SU-DHL-6 (cell line): ENCODE measurements at regions not wholly inside any gene's neighbourhood (a gene's known extent, or its start where the extent isn't known, plus 50 kb on each side); places are given as distances from the start of the nearest gene placed in this dataset.

ENCODE experiments used
- H2AFZ ChIP-seq: fragments of 200-600 bp; sonication (generic); 2 replicates; pipeline ENCODE4 v1.6.1; 2014; ENCODE audit warnings: low read depth, mild to moderate bottlenecking, moderate library complexity, mixed read lengths, antibody characterized with exemption, low read length; ENCODE audit not compliant: severe bottlenecking
- H3F3A ChIP-seq: fragments of 200-600 bp; shearing (Covaris generic); 2 replicates; pipeline ENCODE4 v1.6.0; 2016; ENCODE audit warnings: antibody characterized with exemption, mild to moderate bottlenecking; ENCODE audit not compliant: insufficient read depth
- H3K27ac ChIP-seq: fragments of 200-600 bp; sonication (generic); 2 replicates; pipeline ENCODE4 v1.5.1; 2016; ENCODE audit warnings: low read depth, mild to moderate bottlenecking, low read length, moderate library complexity, mixed read lengths
- H3K27me3 ChIP-seq: fragments of 200-600 bp; sonication (generic), shearing (Covaris generic); 2 replicates; pipeline ENCODE4 v1.6.0; 2014; ENCODE audit warnings: mild to moderate bottlenecking, low read length
- H3K36me3 ChIP-seq: fragments of 200-600 bp; sonication (generic); 2 replicates; pipeline ENCODE4 v1.6.1; 2014; ENCODE audit warnings: mild to moderate bottlenecking, low read length, mixed read lengths
- H3K4me2 ChIP-seq: fragments of 300-600, 200-600 bp; shearing (Covaris generic), sonication (generic); 2 replicates; pipeline ENCODE4 v1.6.0; 2014; ENCODE audit warnings: low read length, low read depth, mild to moderate bottlenecking; ENCODE audit not compliant: poor library complexity, severe bottlenecking
- H3K4me3 ChIP-seq: fragments of 200-600 bp; sonication (generic); 2 replicates; pipeline ENCODE4 v1.5.1; 2014; ENCODE audit warnings: antibody characterized with exemption, low read length, mild to moderate bottlenecking, mixed read lengths; ENCODE audit not compliant: insufficient read depth, poor library complexity, severe bottlenecking
- H3K79me2 ChIP-seq: fragments of 200-600 bp; sonication (generic); 2 replicates; pipeline ENCODE4 v1.6.1; 2014; ENCODE audit warnings: mild to moderate bottlenecking, low read length, moderate library complexity; ENCODE audit not compliant: insufficient read depth
- H3K9ac ChIP-seq: fragments of 200-600 bp; sonication (generic); 2 replicates; pipeline ENCODE4 v1.7.0; 2014; ENCODE audit warnings: mild to moderate bottlenecking, low read length
- H3K9me2 ChIP-seq: fragments of 200-600 bp; sonication (generic); replicated peaks from 2 replicates; pipeline ENCODE4 v1.6.1; 2014; ENCODE audit warnings: low read length; ENCODE audit not compliant: insufficient read depth
- H3K9me3 ChIP-seq: fragments of 200-600 bp; sonication (generic); 2 replicates; pipeline ENCODE4 v1.6.1; 2014; ENCODE audit warnings: low read length, mixed read lengths; ENCODE audit not compliant: insufficient read depth
- H4K20me1 ChIP-seq: fragments of 200-600 bp; sonication (generic); 2 replicates; pipeline ENCODE4 v1.6.1; 2014; ENCODE audit warnings: low read depth, mild to moderate bottlenecking, antibody characterized with exemption, low read length, moderate library complexity, mixed read lengths
- EZH2phosphoT487 ChIP-seq: fragments of 200-600 bp; sonication (generic), shearing (Covaris generic); conservative IDR thresholded peaks from 2 replicates; pipeline ENCODE4 v1.6.1; 2018; ENCODE audit warnings: mild to moderate bottlenecking, antibody characterized with exemption, low read length, moderate library complexity, mixed read lengths
- TF ChIP-seq, protein P1 (sequence below): fragments of 200-600 bp; sonication (generic); IDR thresholded peaks from one replicate; pipeline ENCODE4 v1.5.1; 2017; ENCODE audit warnings: antibody characterized with exemption, mild to moderate bottlenecking, low read length, moderate library complexity; ENCODE audit not compliant: insufficient read depth, poor library complexity, severe bottlenecking

DNA sequence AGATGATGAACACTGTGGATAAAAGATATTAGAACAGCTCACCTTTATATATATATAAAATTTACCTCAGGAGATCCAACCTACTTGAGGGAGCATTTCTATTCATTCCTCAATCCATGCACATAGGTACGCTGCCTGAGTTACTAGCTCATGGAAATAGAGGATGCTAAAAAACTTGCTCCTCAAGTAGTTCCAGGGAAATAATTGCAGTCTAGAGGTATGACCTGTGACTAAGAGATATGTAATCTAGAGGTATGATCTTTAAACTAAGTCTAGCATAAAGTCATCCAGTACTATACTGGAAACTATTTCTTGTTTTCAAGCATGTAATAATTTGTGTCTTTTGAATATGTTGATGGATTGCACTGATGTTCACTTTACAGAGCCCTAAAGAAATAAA is 471.2 kb downstream of the TAF11L14 start:
- Histone ChIP-seq H3K4me2 (no peak overlapping the region), H3K27ac (no peak overlapping the region), H3K27me3 (no peaks in the 10 kb centered on the region), H3K79me2 (no peaks in the 10 kb centered on the region), H3K9me3 (no peaks in the 10 kb centered on the region), H2AFZ (no peak overlapping the region), H4K20me1 (no peaks in the 10 kb centered on the region), H3K9me2 (no peaks in the 10 kb centered on the region), H3K9ac (no peak overlapping the region), H3K36me3 (no peaks in the 10 kb centered on the region), H3F3A (no peaks in the 10 kb centered on the region), H3K4me3 (no peak overlapping the region)
- no peak for TF ChIP-seq EZH2phosphoT487
- TF ChIP-seq, protein P1, sequence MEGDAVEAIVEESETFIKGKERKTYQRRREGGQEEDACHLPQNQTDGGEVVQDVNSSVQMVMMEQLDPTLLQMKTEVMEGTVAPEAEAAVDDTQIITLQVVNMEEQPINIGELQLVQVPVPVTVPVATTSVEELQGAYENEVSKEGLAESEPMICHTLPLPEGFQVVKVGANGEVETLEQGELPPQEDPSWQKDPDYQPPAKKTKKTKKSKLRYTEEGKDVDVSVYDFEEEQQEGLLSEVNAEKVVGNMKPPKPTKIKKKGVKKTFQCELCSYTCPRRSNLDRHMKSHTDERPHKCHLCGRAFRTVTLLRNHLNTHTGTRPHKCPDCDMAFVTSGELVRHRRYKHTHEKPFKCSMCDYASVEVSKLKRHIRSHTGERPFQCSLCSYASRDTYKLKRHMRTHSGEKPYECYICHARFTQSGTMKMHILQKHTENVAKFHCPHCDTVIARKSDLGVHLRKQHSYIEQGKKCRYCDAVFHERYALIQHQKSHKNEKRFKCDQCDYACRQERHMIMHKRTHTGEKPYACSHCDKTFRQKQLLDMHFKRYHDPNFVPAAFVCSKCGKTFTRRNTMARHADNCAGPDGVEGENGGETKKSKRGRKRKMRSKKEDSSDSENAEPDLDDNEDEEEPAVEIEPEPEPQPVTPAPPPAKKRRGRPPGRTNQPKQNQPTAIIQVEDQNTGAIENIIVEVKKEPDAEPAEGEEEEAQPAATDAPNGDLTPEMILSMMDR, result no peak

GRCh38 chr5:18111906-18112465 is 477.7 kb downstream of the TAF11L14 start:
- Histone ChIP-seq H3K9me3 (no peaks in the 10 kb centered on the region), H3K27ac (no peak overlapping the region), H2AFZ (no peak overlapping the region), H3K36me3 (no peaks in the 10 kb centered on the region), H3K9me2 (no peaks in the 10 kb centered on the region), H3K27me3 (no peaks in the 10 kb centered on the region), H3K4me3 (no peak overlapping the region), H3K9ac (no peak overlapping the region), H4K20me1 (no peaks in the 10 kb centered on the region), H3F3A (no peaks in the 10 kb centered on the region), H3K4me2 (no peak overlapping the region), H3K79me2 (no peaks in the 10 kb centered on the region)
- TF ChIP-seq EZH2phosphoT487, result no peak
- TF ChIP-seq, protein P1, result no peak

DNA sequence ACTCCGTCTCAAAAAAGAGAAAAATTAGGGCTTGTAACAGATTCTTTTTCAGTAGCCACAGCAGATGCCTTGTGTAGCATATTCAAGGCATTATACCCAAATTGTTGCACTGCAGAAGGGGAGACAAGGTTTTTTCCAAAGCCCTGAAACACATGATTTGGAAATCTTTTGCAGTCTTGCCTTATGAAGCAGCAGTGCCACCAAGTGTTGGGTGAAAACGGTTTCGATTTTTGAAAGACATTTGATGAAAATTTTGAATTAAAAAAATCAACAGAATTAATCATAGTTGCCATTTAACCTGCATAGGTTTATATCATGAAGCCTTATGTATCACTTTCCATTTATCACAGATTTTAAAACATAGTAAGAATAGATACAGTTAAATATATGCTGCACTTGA is 479.5 kb downstream of the TAF11L14 start:
- Histone ChIP-seq H3K27ac (no peak overlapping the region), H3K27me3 (no peaks in the 10 kb centered on the region), H3K9me2 (no peaks in the 10 kb centered on the region), H3K36me3 (no peaks in the 10 kb centered on the region), H3F3A (no peaks in the 10 kb centered on the region), H3K4me3 (no peak overlapping the region), H4K20me1 (no peaks in the 10 kb centered on the region), H2AFZ (no peak overlapping the region), H3K9me3 (no peaks in the 10 kb centered on the region), H3K4me2 (no peak overlapping the region), H3K79me2 (no peaks in the 10 kb centered on the region), H3K9ac (no peak overlapping the region)
- TF ChIP-seq, protein P1, result no peak
- TF ChIP-seq EZH2phosphoT487, result no peak
